ENCODE measurements at regions not wholly inside any gene's neighbourhood (a gene's known extent, or its start where the extent isn't known, plus 50 kb on each side); places are given as distances from the start of the nearest gene placed in this dataset.
"Not testable (repeated sequence)": the region's sequence is repeated elsewhere in the genome, so short reads cannot be mapped to it uniquely, and the experiment has no call there.

DNA sequence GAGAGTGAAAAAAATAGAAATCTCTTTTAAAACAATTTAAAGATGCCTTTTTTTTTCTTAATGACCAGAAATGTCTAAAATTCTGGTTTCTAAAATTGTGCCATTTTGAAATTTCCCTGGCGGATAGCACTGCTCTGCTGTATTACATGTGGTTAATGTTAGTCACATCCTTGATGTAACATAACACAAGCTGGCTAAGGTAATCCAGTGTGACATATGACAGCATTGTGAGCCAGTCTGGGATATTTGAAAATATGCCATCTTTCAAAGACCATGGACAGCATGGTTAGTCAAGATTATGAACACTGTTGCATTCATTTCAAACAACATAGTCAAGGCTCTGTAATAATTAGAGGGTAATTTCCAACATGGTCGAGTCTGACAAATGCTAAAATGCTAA, 133.2 kb downstream of the ALX1 start:
- in situ Hi-C loops (cut with HindIII; ENCODE audit: low pct_unique_long_range_greater_than_20kb, low sequenced_read_pairs) = loop anchor here (25.0 kb wide), 1 partner anchor 251 kb away; no protein-coding TSS in a partner anchor
- DNase-seq (ENCODE audit: low read depth, low spot score) = no peak

DNA sequence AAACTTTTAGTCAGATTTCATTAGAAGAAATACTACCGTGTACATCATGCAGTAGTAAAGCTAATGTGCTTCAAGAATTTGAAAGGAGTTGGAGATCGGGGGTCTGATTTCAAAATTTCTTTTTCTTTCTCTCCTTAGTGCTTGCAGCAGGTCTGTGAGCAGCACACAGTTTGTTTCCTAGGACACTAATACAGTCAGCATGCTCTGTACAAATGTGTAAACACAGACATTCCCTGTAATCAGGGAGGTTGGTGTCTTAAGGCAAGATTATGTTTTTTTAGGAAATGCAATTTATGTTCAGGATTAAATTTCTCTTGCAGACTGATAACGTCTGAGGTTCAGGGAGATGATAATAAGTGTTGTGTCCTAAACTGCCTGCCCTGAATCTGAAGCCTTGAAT, 142.7 kb downstream of the ALX1 start:
- in situ Hi-C loops (cut with HindIII; ENCODE audit: low pct_unique_long_range_greater_than_20kb, low sequenced_read_pairs) = loop anchor here (25.0 kb wide), 1 partner anchor 260 kb away; no protein-coding TSS in a partner anchor
- no peak for DNase-seq (ENCODE audit: low read depth, low spot score)

DNA sequence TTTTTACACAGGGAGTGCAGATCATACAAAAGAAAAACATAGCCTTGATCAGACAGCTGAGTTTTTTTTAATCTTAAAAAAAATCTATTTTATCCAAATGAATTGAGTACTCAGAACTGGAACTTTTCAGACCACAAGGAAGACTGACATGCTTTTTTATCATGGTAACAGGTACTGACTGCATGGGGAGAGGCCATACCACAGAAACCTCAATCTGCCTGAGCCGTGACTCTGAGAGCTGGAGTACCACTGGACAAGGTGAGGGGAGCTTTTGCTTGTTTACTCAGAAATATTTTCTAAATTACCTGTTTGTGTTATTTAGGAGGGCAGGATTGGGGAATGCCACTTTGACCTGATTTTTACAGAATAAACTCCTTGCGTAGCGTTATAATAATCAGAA, 143.9 kb downstream of the ALX1 start:
- DNase-seq (ENCODE audit: low read depth, low spot score) = no peak
- in situ Hi-C loops (cut with HindIII; ENCODE audit: low pct_unique_long_range_greater_than_20kb, low sequenced_read_pairs) = loop anchor here (25.0 kb wide), 1 partner anchor 262 kb away; no protein-coding TSS in a partner anchor

DNA sequence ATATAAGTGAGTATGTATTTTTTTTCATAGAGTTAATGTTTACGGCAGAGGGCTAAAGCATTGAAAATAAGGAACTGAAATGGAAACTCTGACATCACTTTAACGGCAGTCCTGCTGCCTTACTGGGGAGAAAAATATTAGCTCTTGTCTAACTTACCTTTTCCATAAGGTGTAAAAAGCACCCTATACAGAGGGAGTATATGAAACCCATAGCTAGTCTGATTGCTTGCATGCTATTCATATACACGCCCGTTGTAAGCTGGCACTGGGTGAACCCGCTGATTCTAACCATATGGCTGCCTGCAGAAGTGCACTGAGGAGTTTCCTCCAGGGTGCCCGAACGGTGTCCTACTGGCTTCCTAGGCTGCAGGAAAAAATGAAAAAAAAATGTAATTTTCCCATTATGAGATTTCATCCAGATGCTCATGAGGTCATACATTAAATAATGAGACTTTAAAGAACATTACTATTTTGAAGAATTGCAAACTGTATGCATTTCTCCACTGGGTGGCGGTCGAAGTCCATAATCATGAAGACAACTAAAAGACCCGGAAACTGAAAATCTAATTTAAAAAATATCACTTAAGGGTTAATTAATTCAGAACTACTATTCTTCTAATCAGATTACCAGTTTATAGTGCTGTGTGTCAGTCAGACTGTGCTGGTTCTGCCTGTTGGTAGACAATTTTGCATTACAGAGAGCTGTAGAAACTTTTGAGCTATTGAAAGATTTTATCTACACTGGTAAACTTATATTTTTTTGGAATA, 144.7 kb downstream of the ALX1 start:
- peak; percentile 70 for DNase-seq (ENCODE audit: low read depth, low spot score)
- in situ Hi-C loops (cut with HindIII; ENCODE audit: low pct_unique_long_range_greater_than_20kb, low sequenced_read_pairs) = loop anchor here (25.0 kb wide), 1 partner anchor 262 kb away; no protein-coding TSS in a partner anchor

DNA sequence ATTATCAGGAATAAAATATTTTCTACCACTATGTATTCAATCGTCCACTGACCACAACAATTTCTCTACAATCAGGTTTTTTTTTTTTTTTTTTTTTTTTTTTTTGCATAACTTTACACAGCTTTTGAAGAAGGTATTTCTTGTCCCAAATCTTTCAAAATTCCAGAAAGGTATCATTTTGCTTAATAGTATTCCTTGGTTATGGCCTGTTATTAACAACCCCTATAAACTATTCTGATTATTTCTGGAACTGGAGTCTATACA, 145.3 kb downstream of the ALX1 start:
- in situ Hi-C loops (cut with HindIII; ENCODE audit: low pct_unique_long_range_greater_than_20kb, low sequenced_read_pairs) = no loop called here
- DNase-seq (ENCODE audit: low read depth, low spot score) = no peak

DNA sequence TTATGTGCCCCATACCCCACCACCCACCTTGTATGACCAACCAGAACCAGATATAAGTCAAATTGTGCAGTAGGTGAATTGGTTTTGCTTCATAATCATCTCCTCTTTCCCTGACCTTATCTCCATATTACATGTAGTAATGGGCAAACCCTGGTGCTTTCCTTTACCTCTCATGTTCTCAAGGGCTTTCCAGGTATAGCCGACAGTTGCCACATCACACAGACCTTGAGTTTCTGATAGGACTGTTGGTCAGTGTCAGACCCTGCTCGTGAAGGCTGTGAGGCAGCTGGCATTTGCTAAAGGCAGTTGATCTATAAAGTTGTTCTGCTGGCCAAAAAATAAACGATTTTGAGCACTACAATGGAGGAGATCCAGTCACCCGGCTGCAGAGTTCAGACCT, 145.9 kb downstream of the ALX1 start:
- in situ Hi-C loops (cut with HindIII; ENCODE audit: low pct_unique_long_range_greater_than_20kb, low sequenced_read_pairs) = no loop called here
- DNase-seq (ENCODE audit: low read depth, low spot score) = no peak

DNA sequence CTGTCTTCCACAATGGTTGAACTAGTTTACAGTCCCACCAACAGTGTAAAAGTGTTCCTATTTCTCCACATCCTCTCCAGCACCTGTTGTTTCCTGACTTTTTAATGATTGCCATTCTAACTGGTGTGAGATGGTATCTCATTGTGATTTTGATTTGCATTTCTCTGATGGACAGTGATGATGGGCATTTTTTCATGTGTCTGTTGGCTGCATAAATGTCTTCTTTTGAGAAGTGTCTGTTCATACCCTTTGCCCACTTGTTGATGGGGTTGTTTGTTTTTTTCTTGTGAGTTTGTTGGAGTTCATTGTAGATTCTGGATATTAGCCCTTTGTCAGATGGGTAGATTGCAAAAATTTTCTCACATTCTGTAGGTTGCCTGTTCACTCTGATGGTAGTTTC, 153.1 kb downstream of the ALX1 start:
- in situ Hi-C loops (cut with HindIII; ENCODE audit: low pct_unique_long_range_greater_than_20kb, low sequenced_read_pairs); DNase-seq (ENCODE audit: low read depth, low spot score): not testable (repeated sequence)

DNA sequence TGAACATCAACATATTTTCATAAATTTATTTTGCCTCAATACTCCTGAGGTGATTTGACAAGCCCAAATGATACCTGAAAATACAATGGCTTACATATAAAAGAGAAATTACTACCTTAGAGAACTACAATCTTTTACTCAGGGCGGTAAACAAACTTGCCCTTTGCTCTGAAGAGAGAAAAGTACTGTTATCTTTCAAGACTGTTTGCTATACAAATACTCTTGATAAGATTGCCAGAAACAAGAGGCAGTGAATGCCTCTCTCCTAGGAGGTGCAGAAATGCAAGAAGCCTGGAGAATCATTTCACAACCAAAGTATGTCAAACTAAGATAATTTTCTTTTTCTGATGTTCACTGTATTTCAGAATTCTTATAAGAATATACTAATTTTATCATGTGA, 160.3 kb downstream of the ALX1 start:
- no peak for DNase-seq (ENCODE audit: low read depth, low spot score)
- in situ Hi-C loops (cut with HindIII; ENCODE audit: low pct_unique_long_range_greater_than_20kb, low sequenced_read_pairs) = no loop called here

DNA sequence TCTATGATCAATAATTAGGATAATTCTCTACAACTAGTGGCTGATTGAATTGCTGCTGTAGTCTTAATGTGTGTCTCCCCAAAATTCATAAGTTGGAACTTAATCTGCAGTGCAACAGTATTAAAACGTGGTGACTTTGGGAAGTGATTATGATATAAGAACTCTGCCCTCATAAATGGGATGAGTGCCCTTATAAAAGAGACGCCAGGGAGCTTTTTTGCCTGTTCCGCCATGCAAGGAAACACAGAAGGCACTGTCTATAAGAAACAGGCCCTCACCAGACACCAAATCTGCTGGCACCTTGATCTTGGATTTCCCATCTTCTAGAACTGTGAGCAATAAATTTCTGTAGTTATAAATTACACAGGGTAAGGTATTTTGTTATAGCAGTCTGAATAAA, 161.0 kb downstream of the ALX1 start:
- in situ Hi-C loops (cut with HindIII; ENCODE audit: low pct_unique_long_range_greater_than_20kb, low sequenced_read_pairs) = no loop called here
- DNase-seq (ENCODE audit: low read depth, low spot score) = no peak

DNA sequence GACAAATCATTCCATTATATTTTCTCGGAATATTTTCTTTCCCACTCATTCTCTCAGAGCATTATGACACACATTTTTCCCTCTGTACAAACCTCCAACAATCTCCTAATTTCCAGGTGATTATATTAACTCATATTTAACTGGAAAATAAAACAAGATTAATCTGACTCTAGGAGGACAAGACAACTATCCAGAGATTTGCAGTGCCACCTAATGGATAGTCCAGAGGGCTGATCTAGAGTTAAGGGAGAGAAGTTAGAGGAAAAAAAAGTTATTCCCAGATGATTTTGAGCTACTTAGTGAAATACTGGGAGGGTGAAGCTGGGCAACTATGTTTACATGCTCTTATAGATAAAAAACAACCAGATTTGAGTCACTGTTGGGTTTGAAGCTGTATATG, 161.7 kb downstream of the ALX1 start:
- in situ Hi-C loops (cut with HindIII; ENCODE audit: low pct_unique_long_range_greater_than_20kb, low sequenced_read_pairs) = no loop called here
- peak; percentile 69 for DNase-seq (ENCODE audit: low read depth, low spot score)

DNA sequence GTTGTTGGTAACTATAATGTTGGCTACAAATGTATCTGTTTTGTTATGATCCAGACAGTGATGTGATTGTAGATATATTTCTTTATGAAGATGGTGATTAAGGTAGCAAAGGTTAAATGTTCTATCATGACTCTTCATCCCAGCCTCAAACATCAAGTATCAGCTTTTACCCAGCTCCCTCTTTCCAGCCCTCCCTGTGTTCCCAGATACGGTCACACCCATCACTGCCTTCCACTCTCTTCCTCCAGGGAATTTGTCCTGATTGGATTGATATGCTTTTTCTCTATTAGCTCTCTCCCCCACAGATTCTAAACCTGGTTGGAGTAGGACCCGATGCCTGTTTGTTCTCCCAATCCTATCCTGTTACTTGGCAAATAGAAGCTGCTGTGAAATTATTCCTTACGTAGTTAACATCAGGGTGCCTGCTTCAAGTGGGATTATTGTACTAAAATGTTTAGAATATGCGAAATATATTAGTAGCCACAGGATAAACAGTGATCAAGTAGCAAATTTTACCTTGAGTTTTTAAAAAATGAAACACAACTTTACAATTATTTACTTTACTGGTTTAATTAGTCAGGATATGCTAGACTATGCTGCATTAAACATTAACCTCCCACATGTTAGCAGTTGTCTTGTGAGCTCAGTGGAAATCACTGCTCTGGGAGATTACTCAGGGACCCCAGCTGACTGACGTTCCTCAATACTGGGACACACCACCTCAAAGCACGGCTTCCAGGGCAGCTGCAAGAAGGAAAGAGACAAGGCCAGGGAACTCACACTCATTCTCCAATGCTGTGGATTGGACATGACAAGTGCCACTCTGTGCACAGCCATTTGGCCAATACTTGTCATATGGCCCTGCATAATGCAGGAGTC, 165.3 kb downstream of the ALX1 start:
- DNase-seq (ENCODE audit: low read depth, low spot score) = no peak
- in situ Hi-C loops (cut with HindIII; ENCODE audit: low pct_unique_long_range_greater_than_20kb, low sequenced_read_pairs) = no loop called here

DNA sequence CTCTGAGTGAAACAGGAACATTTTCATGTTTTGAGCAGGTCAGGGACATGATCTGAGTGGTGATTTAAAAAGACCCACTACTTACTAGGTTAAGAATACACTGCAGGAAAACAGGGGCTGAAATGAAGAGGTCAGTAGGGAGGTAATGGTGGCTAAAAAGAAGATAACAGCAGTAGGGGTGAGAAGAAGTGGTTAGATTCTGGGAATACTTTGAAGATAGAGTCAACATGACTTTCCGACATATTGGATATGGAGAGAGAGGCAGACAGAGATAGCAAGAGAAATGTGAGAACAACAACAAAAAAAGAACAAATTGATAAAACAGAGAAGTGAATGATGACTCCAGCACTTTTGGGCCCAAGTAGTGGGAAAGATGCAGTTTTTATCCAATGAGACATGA, 168.0 kb downstream of the ALX1 start:
- no peak for DNase-seq (ENCODE audit: low read depth, low spot score)
- in situ Hi-C loops (cut with HindIII; ENCODE audit: low pct_unique_long_range_greater_than_20kb, low sequenced_read_pairs) = no loop called here

DNA sequence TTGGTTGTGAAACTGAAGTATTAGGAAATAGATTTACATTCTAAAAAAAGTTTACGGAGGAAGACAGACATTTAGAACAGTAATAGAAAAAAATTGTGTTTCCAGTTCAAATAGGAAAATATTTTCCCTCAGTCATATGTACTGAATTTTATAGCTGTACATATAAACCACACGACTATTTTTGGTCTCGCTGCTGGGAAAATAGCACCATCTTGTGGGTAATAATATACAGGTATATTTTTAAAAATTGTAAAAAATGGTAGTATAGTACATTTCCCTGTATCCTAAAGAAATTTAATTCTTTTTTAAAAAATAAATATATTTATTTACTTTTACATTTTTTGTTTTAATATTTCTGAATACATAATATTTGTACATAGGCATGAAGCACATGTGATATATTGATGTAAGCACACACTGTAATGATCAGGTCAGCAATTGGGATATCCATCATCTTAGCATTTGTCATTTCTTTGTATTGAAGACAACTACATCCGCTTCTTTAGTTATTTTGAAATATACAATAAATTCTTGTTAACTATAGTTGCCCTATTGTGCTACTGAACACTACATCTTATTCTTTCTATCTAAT, 168.6 kb downstream of the ALX1 start:
- in situ Hi-C loops (cut with HindIII; ENCODE audit: low pct_unique_long_range_greater_than_20kb, low sequenced_read_pairs) = no loop called here
- peak; percentile 54 for DNase-seq (ENCODE audit: low read depth, low spot score)

DNA sequence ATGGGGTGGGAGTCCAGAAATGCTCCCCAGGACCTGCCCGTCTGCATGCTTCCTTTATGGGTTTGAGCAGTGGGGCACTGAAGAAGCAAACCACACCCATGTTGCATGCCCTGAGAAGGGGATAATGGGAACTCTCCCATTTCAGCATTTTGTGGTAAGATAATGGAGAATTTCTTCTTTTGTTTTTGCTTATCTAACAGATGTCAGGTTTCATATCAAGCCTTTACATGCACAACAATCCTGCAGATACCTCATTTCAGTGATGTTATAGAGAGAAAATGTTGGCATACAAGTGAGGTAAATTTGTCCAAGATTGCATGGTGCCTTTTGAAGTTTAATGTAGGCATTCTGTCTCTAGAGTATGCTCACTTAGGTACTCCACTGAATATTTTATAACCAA, 177.0 kb downstream of the ALX1 start:
- in situ Hi-C loops (cut with HindIII; ENCODE audit: low pct_unique_long_range_greater_than_20kb, low sequenced_read_pairs) = no loop called here
- no peak for DNase-seq (ENCODE audit: low read depth, low spot score)

DNA sequence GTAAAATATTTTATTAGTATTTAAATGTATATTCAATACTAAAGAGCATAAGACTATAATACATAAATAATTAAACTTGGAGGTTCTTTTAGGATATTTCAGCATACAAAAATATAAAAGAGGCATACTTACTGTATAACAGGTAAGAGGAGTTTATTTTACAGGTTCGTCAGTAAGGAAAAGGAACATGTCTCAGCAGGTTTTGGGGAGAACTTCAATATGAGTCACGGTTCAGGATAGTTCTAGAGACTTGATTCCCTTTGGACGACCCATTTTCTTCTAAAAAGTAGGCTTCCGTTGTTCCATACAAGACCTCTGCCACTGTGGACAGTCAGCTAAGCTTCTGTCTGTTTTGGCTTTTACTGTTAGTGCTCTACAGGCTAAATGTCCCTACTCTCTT, 181.1 kb downstream of the ALX1 start:
- in situ Hi-C loops (cut with HindIII; ENCODE audit: low pct_unique_long_range_greater_than_20kb, low sequenced_read_pairs) = no loop called here
- DNase-seq (ENCODE audit: low read depth, low spot score) = no peak

DNA sequence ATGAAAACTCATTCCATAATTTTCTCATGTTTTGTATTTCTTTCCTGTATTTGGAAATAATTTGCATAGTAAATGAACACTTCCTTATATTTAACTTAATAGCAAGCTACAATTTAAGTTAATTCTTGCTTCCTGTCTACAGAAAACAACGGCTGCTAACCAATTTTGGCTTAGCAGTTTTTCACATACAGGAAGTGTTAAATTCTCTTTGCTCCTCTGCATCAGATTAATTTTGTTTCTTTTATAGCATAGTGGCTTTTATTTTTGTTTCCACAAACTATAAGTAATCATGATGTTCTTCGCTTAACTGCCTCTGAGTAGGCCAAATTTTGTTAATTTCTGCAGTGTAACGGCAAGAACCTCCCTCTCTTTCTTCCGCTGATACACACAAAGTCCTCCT, 182.9 kb downstream of the ALX1 start:
- no peak for DNase-seq (ENCODE audit: low read depth, low spot score)
- in situ Hi-C loops (cut with HindIII; ENCODE audit: low pct_unique_long_range_greater_than_20kb, low sequenced_read_pairs) = no loop called here

DNA sequence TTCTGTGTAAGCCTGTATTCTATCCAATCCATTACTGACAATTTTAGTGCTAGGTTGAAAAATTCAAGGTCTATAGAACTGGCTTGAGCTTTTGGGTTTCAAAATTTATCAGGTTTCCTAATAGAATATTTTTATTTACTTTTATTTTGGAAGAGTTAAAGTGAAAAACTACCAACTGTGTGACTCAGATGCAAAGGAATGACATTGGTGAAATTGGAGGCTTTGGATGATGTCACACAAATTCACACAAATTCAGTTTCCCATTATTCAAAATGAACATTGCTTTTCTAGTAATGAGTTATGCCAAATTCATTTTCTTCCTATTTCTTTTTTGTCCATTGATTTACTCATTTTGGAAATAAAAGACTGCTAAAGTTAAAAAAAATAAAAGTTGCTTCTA, 186.9 kb downstream of the ALX1 start:
- in situ Hi-C loops (cut with HindIII; ENCODE audit: low pct_unique_long_range_greater_than_20kb, low sequenced_read_pairs) = no loop called here
- DNase-seq (ENCODE audit: low read depth, low spot score) = no peak

DNA sequence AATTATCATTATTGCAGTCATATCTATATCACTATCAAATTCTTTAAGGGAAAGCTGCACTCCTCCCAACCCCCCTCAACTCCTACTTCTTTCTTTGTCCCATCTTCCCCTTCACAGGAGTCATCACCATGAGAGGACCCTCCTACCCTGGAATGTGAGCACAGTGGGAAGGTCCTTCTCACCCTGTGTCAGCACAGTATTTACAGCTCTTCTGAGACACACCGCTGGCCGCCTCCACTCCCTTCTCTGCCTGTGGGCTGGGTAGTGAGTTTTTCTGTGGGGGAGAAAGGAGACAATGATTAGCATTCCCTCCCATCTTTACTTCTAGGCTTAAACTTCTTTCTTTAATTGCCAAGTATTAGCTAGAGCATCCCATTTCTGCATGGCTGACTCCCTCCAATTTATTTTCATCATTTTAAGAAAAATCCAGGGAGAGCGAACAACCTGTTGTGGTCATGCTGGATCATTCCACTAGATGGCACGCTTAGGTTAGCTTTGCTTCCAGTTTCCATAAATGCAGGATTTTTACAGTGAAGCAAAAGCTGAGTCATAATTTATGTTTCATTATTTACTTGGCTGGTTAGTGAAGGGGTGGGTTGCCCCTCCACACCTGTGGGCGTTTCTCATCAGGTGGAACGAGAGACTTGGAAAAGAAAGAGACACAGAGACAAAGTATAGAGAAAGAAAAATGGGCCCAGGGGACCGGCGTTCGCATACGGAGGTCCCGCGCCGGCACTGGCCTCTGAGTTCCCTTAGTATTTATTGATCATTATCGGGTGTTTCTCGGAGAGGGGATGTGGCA, 188.5 kb downstream of the ALX1 start:
- in situ Hi-C loops (cut with HindIII; ENCODE audit: low pct_unique_long_range_greater_than_20kb, low sequenced_read_pairs) = no loop called here

More for the DNA sequence above, 188.5 kb downstream of the ALX1 start:
- peak; percentile 69 for DNase-seq (ENCODE audit: low read depth, low spot score)

Measured in SK-MEL-5 (cell line).